GM21447 (cell line): ENCODE measurements at regions not wholly inside any gene's neighbourhood (a gene's known extent, or its start where the extent isn't known, plus 50 kb on each side); places are given as distances from the start of the nearest gene placed in this dataset.

Experiments used
- ATAC-seq: cut with Tn5 transposase; IDR thresholded peaks from one replicate; pipeline ENCODE4 v1.9.1; 2021; ENCODE audit not compliant: unreplicated experiment

DNA sequence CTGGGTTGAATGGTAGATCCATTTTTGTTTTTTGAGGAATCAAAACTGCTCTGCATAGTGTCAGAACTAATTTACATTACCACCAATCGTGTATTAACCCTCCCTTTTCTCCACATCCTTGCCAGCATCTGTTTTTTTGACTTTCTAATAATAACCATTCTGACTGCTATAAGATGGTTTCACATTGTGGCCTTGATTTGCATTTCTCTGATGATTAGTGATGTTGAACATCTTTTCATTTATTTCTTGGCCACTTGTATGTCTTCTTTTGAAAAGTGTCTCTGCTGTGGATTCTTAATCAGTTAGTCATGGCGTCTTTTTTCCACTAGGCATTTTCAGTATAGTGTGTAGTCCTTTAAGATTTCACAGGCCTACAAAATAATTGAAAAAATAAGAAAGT lies 2144.3 kb upstream of the C9orf72 start:
- no peak for ATAC-seq

DNA sequence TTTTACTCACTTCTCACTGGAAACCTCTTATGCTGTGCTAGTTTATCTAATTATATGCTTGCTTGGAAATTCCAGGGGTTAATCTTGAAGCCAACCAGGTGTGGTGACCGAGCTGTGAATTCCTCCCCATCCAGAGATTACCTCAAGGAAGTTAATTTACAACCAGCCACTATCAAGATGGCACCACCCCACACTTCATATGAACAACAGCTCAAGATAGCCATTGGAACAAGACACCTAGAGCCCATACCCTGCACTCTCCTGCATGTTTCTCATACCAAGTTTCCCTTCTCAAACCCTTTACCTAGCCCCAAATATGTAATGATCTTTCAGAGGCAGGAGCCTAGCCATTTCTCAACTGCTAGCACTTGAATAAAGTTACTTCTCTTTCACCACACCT lies 2156.9 kb upstream of the C9orf72 start:
- no peak for ATAC-seq

DNA sequence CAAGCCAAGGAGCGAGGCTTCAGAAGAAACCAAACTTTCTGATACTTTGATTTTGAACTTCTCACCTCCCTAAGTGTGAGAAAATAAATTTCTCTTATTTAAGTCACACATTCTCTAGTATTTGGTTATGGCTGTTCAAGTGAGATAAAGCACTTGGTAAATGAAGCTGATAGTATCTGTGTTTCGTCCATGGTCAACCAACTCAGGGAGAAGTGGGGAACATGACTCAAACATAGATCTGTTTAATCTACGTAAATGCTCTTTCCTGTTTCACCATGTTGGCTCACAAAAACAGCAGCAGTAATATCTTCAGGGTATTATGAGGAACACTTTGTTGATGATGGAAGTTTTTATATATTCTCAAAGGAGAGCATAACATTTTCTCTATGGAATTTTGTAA lies 2167.2 kb upstream of the C9orf72 start:
- ATAC-seq: no peak

DNA sequence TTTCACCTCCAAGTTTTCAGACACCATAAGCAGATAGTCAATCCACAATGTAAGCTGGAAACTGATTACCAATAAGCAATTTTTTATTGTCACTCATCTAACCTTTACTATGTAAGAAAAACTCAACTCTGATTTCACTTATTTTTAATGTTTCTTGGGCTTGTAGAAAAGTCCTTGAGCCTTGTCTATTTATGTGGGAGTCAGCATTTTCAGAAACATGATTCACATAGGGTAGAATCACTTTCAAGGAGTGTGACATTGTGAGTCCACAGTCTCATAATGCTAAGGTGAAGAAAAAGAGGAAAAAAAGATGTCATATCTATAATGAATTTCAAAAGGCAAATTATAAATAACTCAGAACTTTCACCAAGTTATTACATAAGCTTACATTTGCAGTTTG lies 2167.9 kb upstream of the C9orf72 start:
- no peak for ATAC-seq

DNA sequence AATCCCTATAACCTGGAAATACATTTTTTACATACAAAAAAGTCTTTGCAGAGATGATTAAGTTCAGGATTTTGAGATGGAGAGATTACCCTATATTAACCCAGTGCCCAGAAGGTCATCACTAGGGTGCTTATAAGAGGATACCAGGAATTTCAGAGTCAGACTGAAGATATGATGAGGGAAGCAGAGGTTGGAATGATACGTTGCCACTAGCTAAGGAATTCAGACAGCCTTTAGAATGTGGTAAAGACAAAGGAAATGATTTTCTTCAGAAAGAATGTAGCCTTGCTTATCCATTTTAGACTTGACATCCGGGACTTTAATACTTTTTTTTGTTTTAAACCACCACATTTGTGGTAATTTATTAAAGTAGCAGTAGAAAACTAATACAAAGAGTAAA lies 2176.8 kb upstream of the C9orf72 start:
- no peak for ATAC-seq

DNA sequence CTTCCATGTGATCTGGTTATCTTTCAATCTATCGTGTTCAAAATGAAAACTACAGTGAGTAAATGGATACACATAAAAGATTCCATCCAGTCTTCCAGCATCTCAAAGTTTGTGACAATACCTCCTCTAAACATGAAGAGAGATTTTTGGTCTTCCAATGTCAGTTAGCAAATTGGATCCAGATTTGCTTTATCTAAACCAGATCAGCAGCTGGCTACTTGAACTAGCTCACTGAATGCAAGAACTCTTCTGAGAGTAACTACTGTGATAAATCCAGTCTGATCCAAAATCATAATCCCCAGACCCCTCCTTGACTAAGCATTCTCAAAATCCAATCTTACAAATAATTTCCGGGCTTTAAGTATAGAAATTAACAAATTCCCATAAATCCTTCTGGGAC lies 2177.9 kb upstream of the C9orf72 start:
- ATAC-seq: no peak

DNA sequence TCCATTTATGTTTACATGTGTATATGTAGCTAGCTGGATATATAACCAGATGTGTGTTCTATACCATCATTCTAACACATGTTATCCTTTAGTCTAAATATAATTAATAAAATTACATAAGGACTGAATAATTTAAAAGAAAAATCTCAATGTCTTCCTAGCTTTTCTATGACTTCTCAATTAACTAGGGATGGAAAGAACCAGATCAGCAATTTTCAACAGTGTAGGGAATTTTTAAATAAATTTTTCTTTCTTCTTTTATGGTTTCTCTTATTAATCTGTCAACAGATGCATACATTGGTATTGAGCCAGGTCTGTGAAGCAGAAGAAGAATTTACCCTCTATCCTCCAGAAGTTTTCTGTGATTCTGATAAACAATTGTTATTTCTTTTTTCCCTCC lies 2180.4 kb upstream of the C9orf72 start:
- ATAC-seq: no peak

DNA sequence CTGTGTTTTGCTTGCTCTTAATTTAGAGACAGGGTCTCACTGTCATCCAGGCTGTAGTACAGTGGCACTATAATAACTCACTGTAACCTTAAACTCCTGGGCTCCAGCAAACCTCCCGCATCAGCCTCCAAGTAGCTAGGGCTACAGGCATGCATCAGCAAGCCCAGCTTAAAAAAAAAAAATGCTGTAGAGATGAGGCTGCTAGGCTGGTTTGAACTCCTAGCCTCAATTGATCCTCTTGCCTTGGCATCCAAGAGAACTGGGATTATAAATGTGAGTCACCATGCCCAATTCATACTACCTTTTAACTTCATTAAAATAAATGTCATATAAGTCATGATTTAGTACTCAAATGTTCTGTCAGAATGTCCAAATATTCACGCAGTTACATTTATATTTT lies 2195.7 kb upstream of the C9orf72 start:
- no peak for ATAC-seq

DNA sequence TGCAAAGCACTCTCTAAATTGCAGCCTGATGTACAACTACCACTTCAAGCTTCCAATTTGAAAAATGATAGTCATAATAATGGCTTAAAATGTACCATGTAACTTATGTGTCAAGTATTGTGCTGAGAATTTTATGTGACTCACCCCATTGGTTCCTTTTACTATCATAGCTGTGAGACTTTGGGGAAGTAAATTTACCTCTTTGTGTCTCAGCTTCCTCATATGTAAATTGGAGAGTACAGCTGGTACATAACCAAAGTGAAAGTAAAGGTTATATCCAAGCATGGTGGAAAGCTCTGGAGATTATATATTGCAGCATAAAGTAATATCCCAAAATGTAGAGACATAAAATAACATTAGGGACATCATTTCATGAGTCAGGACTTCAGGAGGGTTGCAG lies 2200.4 kb upstream of the C9orf72 start:
- ATAC-seq: no peak

DNA sequence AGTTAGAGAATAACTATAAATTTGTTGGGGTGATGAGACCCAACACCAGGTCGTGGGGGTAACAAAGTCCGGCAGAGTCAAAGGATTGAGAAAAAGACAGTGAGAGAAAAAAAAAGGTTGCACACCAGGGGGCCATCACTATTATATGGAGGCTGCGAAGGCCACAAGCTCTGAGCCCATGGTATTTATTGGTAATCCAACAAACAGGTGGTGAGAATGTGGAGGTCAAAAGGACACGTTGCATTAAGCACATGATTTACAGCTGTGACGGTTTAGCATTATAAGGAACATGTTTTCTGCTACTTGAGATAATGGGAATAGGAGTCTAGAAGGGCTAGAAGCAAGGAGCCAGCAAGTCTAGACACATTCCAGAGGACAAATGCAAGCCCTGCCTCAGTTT lies 2202.2 kb upstream of the C9orf72 start:
- ATAC-seq: no peak

DNA sequence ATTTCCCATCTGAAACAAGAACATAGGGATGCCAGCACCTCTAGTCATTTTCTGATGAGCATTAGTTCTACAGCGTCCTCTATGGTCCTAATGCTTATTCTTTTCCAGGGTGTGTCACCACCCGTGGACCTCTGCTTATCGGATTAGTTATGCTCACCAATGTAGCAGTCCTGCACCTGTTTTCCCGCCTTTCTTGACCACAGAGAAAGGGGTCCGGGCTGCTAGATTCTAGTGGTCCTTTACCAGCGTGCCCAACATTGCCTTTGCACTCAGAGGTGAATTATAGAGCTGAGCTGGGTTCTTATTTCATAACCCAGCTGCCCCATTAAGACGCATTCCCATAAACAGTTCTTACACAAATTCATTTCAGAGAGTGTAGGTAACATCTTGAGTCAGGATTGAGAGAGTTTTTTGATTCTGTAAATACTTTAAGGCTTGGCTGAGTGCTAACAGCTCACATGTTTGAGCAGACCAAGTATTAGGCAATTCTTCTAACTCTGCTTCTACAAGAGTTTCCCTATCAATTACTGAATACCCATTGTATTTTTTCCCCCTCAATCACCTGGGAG lies 2205.1 kb upstream of the C9orf72 start:
- ATAC-seq: no peak

DNA sequence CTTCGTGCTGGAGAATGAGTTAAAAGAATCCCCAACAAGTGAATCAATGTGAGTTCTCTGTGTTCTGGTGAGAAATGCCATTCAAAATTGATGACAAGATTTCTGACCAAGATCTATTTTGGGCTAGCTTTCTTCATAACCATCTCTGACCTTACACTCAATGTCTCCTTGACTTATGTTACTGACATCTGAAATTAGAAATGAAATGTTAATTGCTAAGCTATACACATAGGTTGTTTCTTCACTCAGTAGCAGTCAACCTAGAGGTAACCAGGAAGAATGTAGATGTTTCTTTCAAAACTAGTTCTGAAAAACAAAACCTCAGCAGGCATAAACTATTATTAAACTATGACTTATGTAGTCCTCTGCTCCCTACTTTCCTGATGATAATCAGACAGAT lies 2220.7 kb upstream of the C9orf72 start:
- no peak for ATAC-seq

DNA sequence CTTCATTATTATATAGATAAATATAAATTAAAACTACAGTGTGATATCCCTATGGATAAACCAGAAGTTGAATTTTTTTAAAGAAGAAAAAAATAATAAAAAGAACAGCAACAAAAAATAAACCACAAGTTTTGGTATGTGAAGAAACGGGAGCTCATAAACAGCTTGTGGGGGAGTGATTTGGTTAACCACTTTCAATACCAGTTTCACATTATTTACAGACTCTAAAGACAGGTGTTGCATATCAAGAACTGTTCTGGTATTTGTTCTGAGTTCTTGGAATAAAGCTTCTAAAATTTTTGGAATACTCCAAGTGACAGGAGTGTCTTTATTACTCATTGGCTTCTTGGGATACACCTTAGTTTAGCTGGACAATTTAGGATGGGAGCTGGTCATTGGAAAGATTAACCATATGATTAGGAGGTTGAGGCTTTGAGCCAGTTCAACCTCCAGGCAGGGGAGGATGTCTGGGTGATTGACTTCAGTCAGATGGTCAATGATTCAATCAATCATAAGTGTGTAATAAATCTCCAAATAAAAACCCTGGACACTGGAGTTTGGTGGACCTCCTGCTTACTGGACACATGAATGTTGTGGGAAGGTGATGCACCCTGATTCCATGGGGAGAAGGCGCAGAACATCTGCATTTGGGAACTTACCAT lies 2223.1 kb upstream of the C9orf72 start:
- ATAC-seq: peak; percentile 87

DNA sequence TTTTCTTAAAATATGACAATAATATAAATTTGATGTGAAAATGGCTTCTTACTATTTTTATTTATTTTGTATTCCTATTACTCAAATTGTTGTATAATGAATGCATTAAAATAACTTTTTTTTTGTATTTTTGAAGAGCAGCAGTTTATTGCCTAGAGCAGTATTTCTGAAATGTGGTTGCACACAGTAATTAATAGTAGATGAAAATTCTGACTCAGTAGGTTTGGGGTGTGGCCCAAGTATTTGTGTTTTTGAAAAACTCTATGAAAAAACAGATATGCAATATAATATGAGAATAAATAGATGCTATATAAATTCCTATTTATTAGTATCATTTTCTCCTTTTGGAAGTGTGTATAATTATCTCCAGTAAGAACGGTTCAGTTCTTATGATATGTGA lies 2225.3 kb upstream of the C9orf72 start:
- ATAC-seq: no peak

DNA sequence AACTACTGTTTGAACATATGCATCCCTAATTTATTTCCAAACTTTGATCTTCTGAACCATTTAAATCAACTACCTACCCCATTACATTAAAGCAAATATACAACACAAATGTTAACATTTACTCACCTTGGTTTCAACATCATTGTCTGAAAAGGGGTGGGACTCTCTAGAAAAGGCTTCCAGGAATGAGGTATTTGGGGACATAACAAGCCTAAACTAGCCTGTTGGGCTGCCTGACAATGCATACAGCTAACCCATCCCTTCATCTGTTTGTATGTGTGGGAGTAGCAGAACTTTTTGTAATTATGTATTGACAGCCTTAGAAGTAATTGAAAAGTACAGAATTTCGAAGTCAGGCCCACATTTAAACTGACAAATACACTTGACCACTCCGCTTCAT lies 2225.9 kb upstream of the C9orf72 start:
- no peak for ATAC-seq

DNA sequence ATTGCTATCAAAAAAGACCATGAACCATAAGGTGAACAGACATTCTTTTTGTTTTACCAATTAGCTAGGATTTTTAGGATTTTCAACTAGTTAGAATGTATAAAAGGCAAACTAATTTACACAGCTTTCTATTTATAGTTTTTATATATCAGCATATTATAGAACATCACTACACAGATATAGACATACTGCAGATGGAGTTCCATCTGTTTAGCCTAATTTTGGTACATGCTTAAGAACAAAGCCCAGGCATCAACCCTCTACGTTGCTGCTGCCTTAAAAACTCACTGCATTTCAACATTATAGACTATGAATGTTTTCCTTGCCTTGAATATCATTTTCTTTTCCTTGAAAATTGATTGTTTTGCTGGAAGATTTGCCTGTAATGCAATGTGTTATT lies 2227.5 kb upstream of the C9orf72 start:
- ATAC-seq: no peak

DNA sequence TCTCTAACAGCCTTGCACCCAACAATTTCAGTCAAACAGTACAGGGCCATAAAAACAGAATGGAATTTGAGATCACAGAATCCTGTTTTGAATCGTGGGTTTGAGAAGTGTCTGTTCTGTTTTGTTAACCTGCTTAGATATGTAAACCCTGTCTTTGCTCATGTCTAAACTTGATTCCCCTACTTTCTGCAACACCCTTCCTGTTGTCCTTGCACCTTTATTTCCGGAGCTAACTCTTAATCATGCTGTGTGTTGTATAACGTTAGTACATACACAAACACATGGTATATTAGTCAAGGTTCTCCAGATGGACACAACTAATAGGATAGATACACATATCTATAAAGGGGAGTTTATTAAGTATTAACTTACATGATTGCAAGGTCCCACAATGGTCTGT lies 2229.2 kb upstream of the C9orf72 start:
- no peak for ATAC-seq

DNA sequence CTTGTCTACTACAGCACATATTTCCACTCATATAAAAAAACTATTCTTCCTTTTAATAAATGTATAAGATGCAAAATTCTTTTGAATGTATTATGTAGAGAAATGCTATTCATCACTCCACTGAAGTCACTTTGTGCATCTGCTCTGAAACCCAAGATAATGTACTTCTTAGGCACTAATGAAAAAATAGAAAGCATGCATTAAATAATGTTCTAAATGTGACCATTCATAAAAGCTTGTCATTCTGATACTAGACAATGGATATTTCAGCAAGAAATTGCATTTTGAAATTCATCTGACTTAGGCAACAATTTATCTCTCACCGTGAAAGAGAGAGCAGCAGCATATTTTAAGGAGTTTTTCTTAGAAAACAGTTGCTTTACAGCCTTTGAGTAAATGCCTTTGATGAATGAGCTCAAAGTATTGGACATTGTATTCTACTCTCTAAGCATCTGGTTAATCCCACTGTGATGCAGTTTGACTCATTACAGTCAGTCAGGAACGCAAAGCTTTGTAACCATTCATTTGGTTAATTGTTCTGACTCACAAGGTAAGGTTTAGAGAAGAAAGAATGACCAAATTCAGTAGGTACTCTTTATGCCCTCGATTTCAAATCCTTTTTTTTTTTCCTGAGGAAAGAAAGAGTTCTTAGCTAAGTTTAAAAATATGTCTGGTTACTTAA lies 2233.8 kb upstream of the C9orf72 start:
- no peak for ATAC-seq

DNA sequence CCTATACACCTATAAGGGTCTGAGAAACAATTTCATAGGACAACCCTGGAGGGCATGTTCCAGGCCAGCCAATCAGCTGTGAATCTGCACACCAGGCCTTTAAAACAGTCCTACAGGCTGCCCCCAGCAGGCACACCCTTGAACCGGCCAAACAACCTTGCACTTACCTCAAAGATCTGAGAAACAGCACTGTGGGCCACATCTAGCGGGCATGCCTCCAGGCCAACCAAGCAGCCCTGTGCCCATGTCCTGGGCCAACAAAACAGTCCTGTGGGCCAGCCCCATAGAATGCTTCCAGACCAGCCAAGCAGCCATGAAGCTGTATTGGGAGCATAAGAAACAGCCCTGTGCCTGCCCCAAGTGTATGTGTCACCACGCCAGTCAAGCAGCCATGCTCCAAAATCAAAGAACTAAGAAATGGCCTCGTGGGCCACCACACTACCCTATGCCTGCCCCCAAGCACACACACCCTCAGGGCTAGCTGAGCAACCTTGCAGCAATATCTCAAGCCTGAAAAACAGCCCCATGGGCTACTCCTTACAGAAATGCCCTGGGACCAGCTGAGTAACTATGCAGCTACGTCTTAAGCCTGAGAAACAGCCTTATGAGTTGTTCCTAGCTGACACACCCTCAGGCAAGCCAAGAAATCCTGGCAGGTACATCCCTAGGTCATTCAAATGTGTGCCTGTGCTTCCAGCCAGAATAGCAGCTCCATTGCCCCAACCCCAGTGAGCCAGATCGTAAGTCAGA lies 2243.8 kb upstream of the C9orf72 start:
- no peak for ATAC-seq

DNA sequence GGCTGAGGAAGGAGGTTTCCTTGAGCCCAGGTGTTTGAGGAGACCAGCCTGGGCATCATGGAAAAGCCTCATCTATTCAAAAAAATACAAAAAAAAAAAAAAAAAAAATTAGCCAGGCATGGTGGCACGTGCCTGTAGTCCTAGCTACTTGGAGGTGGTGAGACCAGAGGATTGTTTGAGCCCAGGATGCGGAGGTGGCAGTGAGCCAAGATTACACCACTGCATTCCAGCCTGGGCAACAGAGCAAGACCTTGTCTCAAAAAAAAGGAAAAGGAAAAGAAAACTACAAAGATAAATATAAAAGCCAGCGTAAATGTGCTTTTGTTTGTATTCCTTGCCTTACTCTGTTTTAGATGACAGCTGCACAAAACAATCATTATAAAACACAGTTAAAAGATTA lies 2249.2 kb upstream of the C9orf72 start:
- no peak for ATAC-seq

DNA sequence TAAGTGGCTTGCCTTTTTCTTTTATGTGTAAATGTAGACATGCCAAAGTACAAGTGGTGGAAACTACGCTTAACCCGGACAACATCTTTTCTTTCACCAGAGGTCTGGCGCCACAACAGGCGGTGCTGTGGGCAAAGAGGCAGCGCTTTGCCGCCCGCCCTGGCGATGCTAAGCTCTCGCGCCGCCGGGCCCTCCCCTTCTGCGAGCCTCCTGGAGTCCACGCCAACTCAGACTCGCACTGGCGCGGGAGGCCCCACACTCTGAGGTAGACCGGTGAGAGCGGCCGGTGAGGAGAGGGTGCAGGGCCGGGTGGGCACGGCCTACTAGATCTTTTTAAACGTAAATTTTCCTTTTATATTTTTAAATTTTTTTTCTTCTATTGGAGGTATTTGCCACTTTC lies 2253.1 kb upstream of the C9orf72 start:
- ATAC-seq: no peak

DNA sequence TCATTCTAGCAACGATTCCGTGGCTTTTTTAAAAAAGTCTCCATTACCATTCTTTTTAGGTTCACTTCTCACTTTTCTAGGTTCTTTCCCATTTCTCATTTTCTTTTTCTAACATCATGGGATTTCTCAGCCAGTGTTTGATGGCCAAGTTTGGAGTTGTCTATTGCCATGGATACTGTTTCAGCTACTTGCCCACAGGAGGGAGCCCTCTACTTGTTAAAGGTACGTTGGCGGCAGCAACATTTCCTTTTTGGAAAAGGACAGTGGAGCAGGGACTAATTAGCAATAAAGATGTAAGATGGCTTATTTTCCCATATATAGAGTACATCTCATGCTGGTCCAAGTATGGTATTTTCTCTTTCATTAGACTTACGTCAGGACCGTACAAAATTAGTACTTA lies 2257.5 kb upstream of the C9orf72 start:
- no peak for ATAC-seq
